DOHH2 (cell line): ENCODE measurements at regions not wholly inside any gene's neighbourhood (a gene's known extent, or its start where the extent isn't known, plus 50 kb on each side); places are given as distances from the start of the nearest gene placed in this dataset.

Experiments
- H3F3A ChIP-seq: fragments of 200-600 bp; sonication (generic), shearing (Covaris generic); 2 replicates; pipeline ENCODE4 v1.6.0; 2016; ENCODE audit warnings: antibody characterized with exemption, mild to moderate bottlenecking; ENCODE audit not compliant: control insufficient read depth, insufficient read depth
- H3K27ac ChIP-seq: fragments of 200-600 bp; sonication (generic); 2 replicates; pipeline ENCODE4 v1.5.1; 2014; ENCODE audit warnings: low read depth, mild to moderate bottlenecking, low read length, moderate library complexity
- H3K27me3 ChIP-seq: fragments of 200-600 bp; sonication (generic); 2 replicates; pipeline ENCODE4 v1.6.1; 2014; ENCODE audit warnings: mild to moderate bottlenecking, low read length, mixed read lengths; ENCODE audit not compliant: control insufficient read depth
- H3K36me3 ChIP-seq: fragments of 200-600 bp; sonication (generic); 2 replicates; pipeline ENCODE4 v1.6.1; 2014; ENCODE audit warnings: mild to moderate bottlenecking, low read length, moderate library complexity, mixed read lengths; ENCODE audit not compliant: control insufficient read depth
- H3K4me1 ChIP-seq: fragments of 200-600 bp; sonication (generic); 2 replicates; pipeline ENCODE4 v1.6.1; 2014; ENCODE audit warnings: mild to moderate bottlenecking, low read length, mixed read lengths; ENCODE audit not compliant: control insufficient read depth
- H3K4me2 ChIP-seq: fragments of 200-600 bp; sonication (generic); 2 replicates; pipeline ENCODE4 v1.6.0; 2014; ENCODE audit warnings: mild to moderate bottlenecking, low read length, moderate library complexity
- H3K4me3 ChIP-seq: fragments of 200-600 bp; sonication (generic); 2 replicates; pipeline ENCODE4 v1.5.1; 2014; ENCODE audit warnings: mild to moderate bottlenecking, low read length, mixed read lengths
- H3K79me2 ChIP-seq: fragments of 200-600 bp; sonication (generic); 2 replicates; pipeline ENCODE4 v1.6.1; 2014; ENCODE audit warnings: mild to moderate bottlenecking, low read length, mixed read lengths; ENCODE audit not compliant: control insufficient read depth
- H3K9me2 ChIP-seq: fragments of 200-600 bp; sonication (generic); replicated peaks from 2 replicates; pipeline ENCODE4 v1.6.1; 2014; ENCODE audit warnings: mild to moderate bottlenecking, low read length, mixed read lengths; ENCODE audit not compliant: control insufficient read depth
- H3K9me3 ChIP-seq: fragments of 200-600 bp; sonication (generic); 2 replicates; pipeline ENCODE4 v1.6.1; 2014; ENCODE audit warnings: antibody characterized with exemption, low read length, mixed read lengths; ENCODE audit not compliant: control insufficient read depth, insufficient read depth
- H4K20me1 ChIP-seq: fragments of 200-600 bp; sonication (generic); 2 replicates; pipeline ENCODE4 v1.6.0; 2014; ENCODE audit warnings: low read depth, mild to moderate bottlenecking, antibody characterized with exemption, low read length, moderate library complexity; ENCODE audit not compliant: control insufficient read depth, insufficient read depth
- EZH2phosphoT487 ChIP-seq: fragments of 200-600 bp; sonication (generic); IDR thresholded peaks from 2 replicates; pipeline ENCODE4 v1.6.1; 2017; ENCODE audit warnings: borderline replicate concordance, mild to moderate bottlenecking, antibody characterized with exemption, low read length, moderate library complexity, mixed read lengths
- TF ChIP-seq, protein P1 (sequence below): fragments of 200-600 bp; sonication (generic); IDR thresholded peaks from one replicate; pipeline ENCODE4 v1.5.1; 2014; ENCODE audit warnings: antibody characterized with exemption, mild to moderate bottlenecking, low read depth, low read length; ENCODE audit not compliant: poor library complexity, severe bottlenecking

DNA sequence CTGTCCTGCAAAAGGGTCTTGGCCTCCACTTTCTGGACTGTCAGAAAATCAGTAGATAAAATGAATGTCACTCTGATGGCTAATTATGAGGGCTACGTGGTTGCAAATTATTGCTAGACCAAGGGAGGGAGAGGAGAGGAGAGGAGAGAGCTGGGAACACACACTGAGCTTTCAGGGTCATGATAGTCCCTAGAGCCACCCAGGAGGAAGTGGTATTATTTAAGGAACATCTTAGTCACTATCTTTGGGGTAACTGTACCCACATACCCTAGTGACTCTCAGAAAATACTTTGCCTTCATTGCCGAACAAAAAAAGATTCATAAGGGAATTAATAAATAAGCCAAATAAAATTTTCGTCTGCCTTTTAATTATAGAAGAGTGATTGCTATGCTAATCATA, 642.3 kb upstream of the CFAP20DC start:
- H3K4me1 ChIP-seq = no peaks in the 10 kb centered on the region
- H3K9me3 ChIP-seq = no peaks in the 10 kb centered on the region
- H3K79me2 ChIP-seq = no peaks in the 10 kb centered on the region
- no peaks in the 10 kb centered on the region; the same call in 1 of the 2 replicates for H3K9me2 ChIP-seq
- H3K36me3 ChIP-seq = no peaks in the 10 kb centered on the region
- TF ChIP-seq, protein P1, sequence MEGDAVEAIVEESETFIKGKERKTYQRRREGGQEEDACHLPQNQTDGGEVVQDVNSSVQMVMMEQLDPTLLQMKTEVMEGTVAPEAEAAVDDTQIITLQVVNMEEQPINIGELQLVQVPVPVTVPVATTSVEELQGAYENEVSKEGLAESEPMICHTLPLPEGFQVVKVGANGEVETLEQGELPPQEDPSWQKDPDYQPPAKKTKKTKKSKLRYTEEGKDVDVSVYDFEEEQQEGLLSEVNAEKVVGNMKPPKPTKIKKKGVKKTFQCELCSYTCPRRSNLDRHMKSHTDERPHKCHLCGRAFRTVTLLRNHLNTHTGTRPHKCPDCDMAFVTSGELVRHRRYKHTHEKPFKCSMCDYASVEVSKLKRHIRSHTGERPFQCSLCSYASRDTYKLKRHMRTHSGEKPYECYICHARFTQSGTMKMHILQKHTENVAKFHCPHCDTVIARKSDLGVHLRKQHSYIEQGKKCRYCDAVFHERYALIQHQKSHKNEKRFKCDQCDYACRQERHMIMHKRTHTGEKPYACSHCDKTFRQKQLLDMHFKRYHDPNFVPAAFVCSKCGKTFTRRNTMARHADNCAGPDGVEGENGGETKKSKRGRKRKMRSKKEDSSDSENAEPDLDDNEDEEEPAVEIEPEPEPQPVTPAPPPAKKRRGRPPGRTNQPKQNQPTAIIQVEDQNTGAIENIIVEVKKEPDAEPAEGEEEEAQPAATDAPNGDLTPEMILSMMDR = no peak
- TF ChIP-seq EZH2phosphoT487 = no peak
- H3K4me3 ChIP-seq = no peak overlapping the region
- no peaks in the 10 kb centered on the region for H4K20me1 ChIP-seq
- H3K27ac ChIP-seq = no peak overlapping the region
- no peaks in the 10 kb centered on the region for H3K27me3 ChIP-seq
- H3K4me2 ChIP-seq = no peak overlapping the region
- no peaks in the 10 kb centered on the region for H3F3A ChIP-seq

DNA sequence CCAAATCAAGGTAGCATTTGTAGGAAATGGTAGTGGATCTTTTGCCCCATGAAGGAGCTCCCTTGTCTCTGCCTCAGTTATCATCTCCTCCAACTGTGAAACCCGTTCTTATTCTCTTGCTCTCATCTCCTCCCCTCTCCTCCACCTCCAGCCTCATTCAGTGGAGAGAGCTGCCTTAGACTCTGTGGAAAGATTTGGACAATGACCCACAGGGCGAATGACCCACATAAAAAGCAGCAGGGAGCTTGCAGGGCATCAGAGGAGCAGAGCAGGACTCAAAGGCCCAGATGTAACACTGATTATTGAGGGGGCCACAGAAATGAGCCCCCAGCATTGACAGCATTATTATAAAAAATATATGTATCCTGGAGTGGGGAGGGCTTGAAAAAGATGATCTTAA, 641.1 kb upstream of the CFAP20DC start:
- Histone ChIP-seq H3K9me3 (no peaks in the 10 kb centered on the region), H3K36me3 (no peaks in the 10 kb centered on the region), H3K4me3 (no peak overlapping the region), H3K27ac (no peak overlapping the region), H3K27me3 (no peaks in the 10 kb centered on the region), H3K79me2 (no peaks in the 10 kb centered on the region), H3K4me1 (no peaks in the 10 kb centered on the region), H3K9me2 (no peaks in the 10 kb centered on the region; the same call in 1 of the 2 replicates), H3K4me2 (no peak overlapping the region), H4K20me1 (no peaks in the 10 kb centered on the region), H3F3A (no peaks in the 10 kb centered on the region)
- no peak for TF ChIP-seq EZH2phosphoT487
- TF ChIP-seq, protein P1 = no peak

DNA sequence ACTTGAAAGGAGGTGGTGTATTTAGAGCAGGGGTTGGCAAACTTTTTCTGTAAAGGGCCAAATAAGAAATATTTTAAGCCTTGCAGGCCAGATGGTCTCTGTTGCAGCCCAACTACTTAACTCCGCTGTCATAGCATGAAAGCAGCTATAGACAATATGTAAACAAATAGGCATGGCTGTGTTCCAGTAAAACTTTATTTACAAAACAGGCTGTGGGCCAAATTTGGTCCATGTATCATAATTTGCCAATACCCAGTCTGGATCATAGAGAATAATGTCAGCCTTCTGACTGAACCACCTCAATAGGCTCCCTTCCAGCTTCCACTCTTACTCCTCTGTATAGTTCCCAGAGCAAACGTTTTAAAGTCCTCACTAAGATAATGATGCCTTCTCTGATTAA, 638.8 kb upstream of the CFAP20DC start:
- Histone ChIP-seq H3F3A (no peaks in the 10 kb centered on the region), H3K27ac (no peak overlapping the region), H3K4me1 (no peaks in the 10 kb centered on the region), H3K79me2 (no peaks in the 10 kb centered on the region), H3K9me2 (no peaks in the 10 kb centered on the region; the same call in 1 of the 2 replicates), H3K4me3 (no peak overlapping the region), H3K27me3 (no peaks in the 10 kb centered on the region), H4K20me1 (no peaks in the 10 kb centered on the region), H3K9me3 (no peaks in the 10 kb centered on the region), H3K36me3 (no peaks in the 10 kb centered on the region), H3K4me2 (no peak overlapping the region)
- no peak for TF ChIP-seq EZH2phosphoT487
- TF ChIP-seq, protein P1 = no peak

DNA sequence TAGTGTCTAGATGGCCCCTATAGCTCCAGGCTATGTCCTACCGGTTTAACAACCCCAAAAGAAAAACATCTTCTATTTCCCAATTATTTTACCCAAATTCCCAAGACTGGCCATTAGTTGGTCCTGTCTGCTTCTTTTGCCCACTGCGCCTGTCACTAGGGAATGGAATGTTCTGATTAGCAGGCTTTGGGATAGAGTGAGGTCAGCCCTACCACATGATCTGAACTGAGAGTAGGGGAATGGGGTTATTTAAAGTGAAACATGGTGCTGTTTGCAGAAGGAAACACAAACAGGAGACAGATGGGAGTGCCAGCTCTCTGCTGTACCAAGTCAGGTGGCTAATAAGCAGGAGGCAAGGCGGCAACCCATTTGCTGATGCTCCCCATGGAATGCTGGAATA, 635.6 kb upstream of the CFAP20DC start:
- no peaks in the 10 kb centered on the region for H3K9me2 ChIP-seq
- no peaks in the 10 kb centered on the region for H3K4me1 ChIP-seq
- H3K4me2 ChIP-seq = no peak overlapping the region
- H3K79me2 ChIP-seq = no peaks in the 10 kb centered on the region
- no peak for TF ChIP-seq EZH2phosphoT487
- TF ChIP-seq, protein P1 = no peak
- H3K9me3 ChIP-seq = no peaks in the 10 kb centered on the region
- H3K4me3 ChIP-seq = no peak overlapping the region
- no peaks in the 10 kb centered on the region for H3K36me3 ChIP-seq
- no peak overlapping the region for H3K27ac ChIP-seq
- no peaks in the 10 kb centered on the region for H3K27me3 ChIP-seq
- no peaks in the 10 kb centered on the region for H3F3A ChIP-seq
- no peaks in the 10 kb centered on the region for H4K20me1 ChIP-seq
